SJSA1 (cell line): ENCODE measurements at regions not wholly inside any gene's neighbourhood (a gene's known extent, or its start where the extent isn't known, plus 50 kb on each side); places are given as distances from the start of the nearest gene placed in this dataset.

Source experiments
- DNase-seq, 2 experiments: peaks; one replicate each; pipeline ENCODE4 v3.0.0-alpha.2; 2015 to 2020; ENCODE audit warnings: low spot score in 2 of 2, low read depth in 1 of 2
- H3K27ac ChIP-seq: fragments of 250-450 bp; sonication (Bioruptor Pico); 2 replicates; pipeline ENCODE4 v1.5.1; 2020; ENCODE audit warnings: mild to moderate bottlenecking, moderate library complexity
- H3K27me3 ChIP-seq: fragments of 250-450 bp; sonication (Bioruptor Pico); replicated peaks from 2 replicates; pipeline ENCODE4 v1.5.1; 2020; ENCODE audit warnings: mild to moderate bottlenecking, moderate library complexity
- H3K36me3 ChIP-seq: fragments of 250-450 bp; sonication (Bioruptor Pico); 2 replicates; pipeline ENCODE4 v1.5.1; 2020; ENCODE audit warnings: mild to moderate bottlenecking
- H3K4me1 ChIP-seq: fragments of 250-450 bp; sonication (Bioruptor Pico); replicated peaks from 2 replicates; pipeline ENCODE4 v1.6.1; 2021; ENCODE audit warnings: mild to moderate bottlenecking
- H3K4me3 ChIP-seq: fragments of 250-450 bp; sonication (Bioruptor Pico); 2 replicates; pipeline ENCODE4 v1.5.1; 2020; ENCODE audit warnings: mild to moderate bottlenecking
- H3K9me3 ChIP-seq: fragments of 250-450 bp; sonication (Bioruptor Pico); replicated peaks from 2 replicates; pipeline ENCODE4 v1.5.1; 2020; ENCODE audit warnings: mild to moderate bottlenecking

GRCh38 chr1:188295157-188295556, 1466.4 kb downstream of the PLA2G4A start:
- no peak overlapping the region for H3K4me3 ChIP-seq
- H3K27me3 ChIP-seq = no peaks in the 10 kb centered on the region
- 0 out of 2 replicates have a peak, but pooled peaks cover 3% of the 10 kb centered on the region for H3K9me3 ChIP-seq
- no peak for DNase-seq
- H3K27ac ChIP-seq = no peak overlapping the region
- H3K36me3 ChIP-seq = no peaks in the 10 kb centered on the region
- no peaks in the 10 kb centered on the region for H3K4me1 ChIP-seq

- H3K9me3 ChIP-seq = 0 out of 2 replicates have a peak, but pooled peaks cover 3% of the 10 kb centered on the region
- no peaks in the 10 kb centered on the region for H3K36me3 ChIP-seq
- DNase-seq = no peak
- no peaks in the 10 kb centered on the region for H3K27me3 ChIP-seq
- no peaks in the 10 kb centered on the region for H3K4me1 ChIP-seq
- no peak overlapping the region for H3K4me3 ChIP-seq
- no peak overlapping the region for H3K27ac ChIP-seq
These were observed 1474.0 kb downstream of the PLA2G4A start for GRCh38 chr1:188302746-188303145.

- Histone ChIP-seq H3K27ac (no peak overlapping the region), H3K9me3 (no peaks in the 10 kb centered on the region), H3K36me3 (no peaks in the 10 kb centered on the region), H3K4me1 (no peaks in the 10 kb centered on the region), H3K27me3 (no peaks in the 10 kb centered on the region), H3K4me3 (no peak overlapping the region)
- DNase-seq = no peak
These were observed 1485.9 kb downstream of the PLA2G4A start for GRCh38 chr1:188314557-188315137.

GRCh38 chr1:188317894-188318293, 1489.1 kb downstream of the PLA2G4A start:
- Histone ChIP-seq H3K36me3 (no peaks in the 10 kb centered on the region), H3K27me3 (no peaks in the 10 kb centered on the region), H3K9me3 (no peaks in the 10 kb centered on the region), H3K4me3 (no peak overlapping the region), H3K4me1 (no peaks in the 10 kb centered on the region), H3K27ac (no peak overlapping the region)
- DNase-seq = no peak

- no peaks in the 10 kb centered on the region for H3K36me3 ChIP-seq
- H3K27ac ChIP-seq = no peak overlapping the region
- no peak for DNase-seq
- H3K4me1 ChIP-seq = no peaks in the 10 kb centered on the region
- H3K4me3 ChIP-seq = no peak overlapping the region
- no peaks in the 10 kb centered on the region for H3K27me3 ChIP-seq
- no peaks in the 10 kb centered on the region for H3K9me3 ChIP-seq
These were observed 1496.5 kb downstream of the PLA2G4A start for GRCh38 chr1:188325211-188325610.

- no peak overlapping the region for H3K4me3 ChIP-seq
- H3K36me3 ChIP-seq = no peaks in the 10 kb centered on the region
- H3K27ac ChIP-seq = no peak overlapping the region
- DNase-seq = no peak
- H3K27me3 ChIP-seq = no peaks in the 10 kb centered on the region
- no peaks in the 10 kb centered on the region for H3K9me3 ChIP-seq
- no peaks in the 10 kb centered on the region for H3K4me1 ChIP-seq
These were observed 1515.2 kb downstream of the PLA2G4A start for GRCh38 chr1:188343914-188344313.

GRCh38 chr1:188350104-188350503, 1521.4 kb downstream of the PLA2G4A start:
- DNase-seq = no peak
- H3K27me3 ChIP-seq = no peaks in the 10 kb centered on the region
- H3K27ac ChIP-seq = no peak overlapping the region
- no peaks in the 10 kb centered on the region for H3K9me3 ChIP-seq
- no peaks in the 10 kb centered on the region for H3K36me3 ChIP-seq
- H3K4me3 ChIP-seq = no peak overlapping the region
- no peaks in the 10 kb centered on the region for H3K4me1 ChIP-seq

- no peak for DNase-seq
- Histone ChIP-seq H3K27me3 (no peaks in the 10 kb centered on the region), H3K4me3 (no peak overlapping the region), H3K4me1 (no peaks in the 10 kb centered on the region), H3K9me3 (no peaks in the 10 kb centered on the region), H3K36me3 (no peaks in the 10 kb centered on the region), H3K27ac (no peak overlapping the region)
These were observed 1526.3 kb downstream of the PLA2G4A start for GRCh38 chr1:188355082-188355481.

- no peak for DNase-seq
- H3K4me1 ChIP-seq = no peaks in the 10 kb centered on the region
- H3K27me3 ChIP-seq = no peaks in the 10 kb centered on the region
- no peaks in the 10 kb centered on the region for H3K36me3 ChIP-seq
- no peak overlapping the region for H3K27ac ChIP-seq
- no peak overlapping the region for H3K4me3 ChIP-seq
- H3K9me3 ChIP-seq = no peaks in the 10 kb centered on the region
These were observed 1527.1 kb downstream of the PLA2G4A start for GRCh38 chr1:188355847-188356246.

- no peak overlapping the region for H3K27ac ChIP-seq
- H3K27me3 ChIP-seq = no peaks in the 10 kb centered on the region
- H3K4me3 ChIP-seq = no peak overlapping the region
- no peak for DNase-seq
- H3K9me3 ChIP-seq = no peaks in the 10 kb centered on the region
- no peaks in the 10 kb centered on the region for H3K36me3 ChIP-seq
- H3K4me1 ChIP-seq = no peaks in the 10 kb centered on the region
These were observed 1530.6 kb downstream of the PLA2G4A start for GRCh38 chr1:188359315-188359714.

- H3K27me3 ChIP-seq = no peaks in the 10 kb centered on the region
- DNase-seq = no peak
- no peaks in the 10 kb centered on the region for H3K9me3 ChIP-seq
- H3K36me3 ChIP-seq = no peaks in the 10 kb centered on the region
- no peaks in the 10 kb centered on the region for H3K4me1 ChIP-seq
- no peak overlapping the region for H3K27ac ChIP-seq
- H3K4me3 ChIP-seq = no peak overlapping the region
These were observed 1535.2 kb downstream of the PLA2G4A start for GRCh38 chr1:188363943-188364342.

GRCh38 chr1:188364927-188365449, 1536.2 kb downstream of the PLA2G4A start:
- H3K4me3 ChIP-seq = no peak overlapping the region
- H3K9me3 ChIP-seq = no peaks in the 10 kb centered on the region
- no peaks in the 10 kb centered on the region for H3K4me1 ChIP-seq
- no peaks in the 10 kb centered on the region for H3K36me3 ChIP-seq
- no peaks in the 10 kb centered on the region for H3K27me3 ChIP-seq
- no peak overlapping the region for H3K27ac ChIP-seq
- DNase-seq = no peak

- H3K4me3 ChIP-seq = no peak overlapping the region
- H3K27me3 ChIP-seq = no peaks in the 10 kb centered on the region
- no peak for DNase-seq
- H3K36me3 ChIP-seq = no peaks in the 10 kb centered on the region
- H3K4me1 ChIP-seq = no peaks in the 10 kb centered on the region
- H3K27ac ChIP-seq = no peak overlapping the region
- no peaks in the 10 kb centered on the region for H3K9me3 ChIP-seq
These were observed 1537.1 kb downstream of the PLA2G4A start for GRCh38 chr1:188365874-188366273.

GRCh38 chr1:188367661-188368060, 1538.9 kb downstream of the PLA2G4A start:
- no peaks in the 10 kb centered on the region for H3K9me3 ChIP-seq
- no peaks in the 10 kb centered on the region for H3K4me1 ChIP-seq
- no peaks in the 10 kb centered on the region for H3K36me3 ChIP-seq
- H3K27ac ChIP-seq = no peak overlapping the region
- no peak for DNase-seq
- H3K27me3 ChIP-seq = no peaks in the 10 kb centered on the region
- H3K4me3 ChIP-seq = no peak overlapping the region

GRCh38 chr1:188371295-188371806, 1542.6 kb downstream of the PLA2G4A start:
- Histone ChIP-seq H3K27me3 (no peaks in the 10 kb centered on the region), H3K4me1 (no peaks in the 10 kb centered on the region), H3K4me3 (no peak overlapping the region), H3K9me3 (no peaks in the 10 kb centered on the region), H3K27ac (no peak overlapping the region), H3K36me3 (no peaks in the 10 kb centered on the region)
- DNase-seq = no peak
